HFFc6 (cell line): ENCODE measurements at regions not wholly inside any gene's neighbourhood (a gene's known extent, or its start where the extent isn't known, plus 50 kb on each side); places are given as distances from the start of the nearest gene placed in this dataset.

Experiments used
- DNase-seq: peaks from one replicate; pipeline ENCODE4 v3.0.0-alpha.2; 2018
- H3K27ac Mint-ChIP-seq: 2 replicates; pipeline ENCODE4 v1.8.0; 2020; ENCODE audit warnings: mild to moderate bottlenecking, mixed read lengths
- H3K27me3 Mint-ChIP-seq: 2 replicates; pipeline ENCODE4 v1.8.0; 2021; ENCODE audit warnings: mild to moderate bottlenecking, moderate library complexity, mixed read lengths; ENCODE audit not compliant: insufficient read depth
- H3K36me3 Mint-ChIP-seq: 2 replicates; pipeline ENCODE4 v1.8.0; 2021; ENCODE audit warnings: low read depth, mixed read lengths
- H3K4me1 Mint-ChIP-seq: 2 replicates; pipeline ENCODE4 v1.8.0; 2020; ENCODE audit warnings: low read depth, mixed read lengths
- H3K4me3 Mint-ChIP-seq: 2 replicates; pipeline ENCODE4 v1.8.0; 2020; ENCODE audit warnings: mild to moderate bottlenecking, moderate library complexity, mixed read lengths
- H3K9me3 Mint-ChIP-seq: 2 replicates; pipeline ENCODE4 v1.8.0; 2020; ENCODE audit warnings: mild to moderate bottlenecking, mixed read lengths
- TF ChIP-seq, protein P1 (sequence below): fragments of 200-600 bp; sonication (generic); IDR thresholded peaks from 2 replicates; pipeline ENCODE4 v1.5.0; 2021; ENCODE audit warnings: antibody characterized with exemption, mild to moderate bottlenecking

GRCh38 chr21:15227919-15228318, 163.1 kb upstream of the NRIP1 start:
- Mint-ChIP-seq H3K27me3 (0 out of 2 replicates have a peak, but pooled peaks cover 2% of the 10 kb centered on the region), H3K4me3 (no peak overlapping the region), H3K4me1 (peaks cover 10% of the 10 kb centered on the region), H3K9me3 (no peaks in the 10 kb centered on the region), H3K27ac (no peak overlapping the region), H3K36me3 (no peaks in the 10 kb centered on the region)
- TF ChIP-seq, protein P1, sequence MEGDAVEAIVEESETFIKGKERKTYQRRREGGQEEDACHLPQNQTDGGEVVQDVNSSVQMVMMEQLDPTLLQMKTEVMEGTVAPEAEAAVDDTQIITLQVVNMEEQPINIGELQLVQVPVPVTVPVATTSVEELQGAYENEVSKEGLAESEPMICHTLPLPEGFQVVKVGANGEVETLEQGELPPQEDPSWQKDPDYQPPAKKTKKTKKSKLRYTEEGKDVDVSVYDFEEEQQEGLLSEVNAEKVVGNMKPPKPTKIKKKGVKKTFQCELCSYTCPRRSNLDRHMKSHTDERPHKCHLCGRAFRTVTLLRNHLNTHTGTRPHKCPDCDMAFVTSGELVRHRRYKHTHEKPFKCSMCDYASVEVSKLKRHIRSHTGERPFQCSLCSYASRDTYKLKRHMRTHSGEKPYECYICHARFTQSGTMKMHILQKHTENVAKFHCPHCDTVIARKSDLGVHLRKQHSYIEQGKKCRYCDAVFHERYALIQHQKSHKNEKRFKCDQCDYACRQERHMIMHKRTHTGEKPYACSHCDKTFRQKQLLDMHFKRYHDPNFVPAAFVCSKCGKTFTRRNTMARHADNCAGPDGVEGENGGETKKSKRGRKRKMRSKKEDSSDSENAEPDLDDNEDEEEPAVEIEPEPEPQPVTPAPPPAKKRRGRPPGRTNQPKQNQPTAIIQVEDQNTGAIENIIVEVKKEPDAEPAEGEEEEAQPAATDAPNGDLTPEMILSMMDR = no peak
- DNase-seq = no peak

DNA sequence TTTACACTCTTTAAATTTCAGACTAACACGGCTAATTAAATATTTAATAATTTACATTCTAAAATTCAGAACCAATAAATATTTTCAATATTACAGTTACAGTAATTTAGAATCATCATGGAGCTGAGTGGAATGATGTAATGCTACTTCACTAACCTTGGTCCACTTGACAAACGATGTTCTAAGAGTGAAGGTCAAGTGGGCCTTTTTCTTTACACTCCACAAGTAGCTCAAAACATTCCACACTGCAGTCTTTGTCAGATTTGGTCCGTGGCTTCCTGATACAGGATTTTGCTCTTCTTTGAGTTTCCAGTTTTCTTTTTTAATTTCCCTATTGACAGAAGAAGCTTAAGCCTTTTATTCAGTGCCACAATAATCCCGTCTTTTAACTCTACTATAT, 164.6 kb upstream of the NRIP1 start:
- H3K36me3 Mint-ChIP-seq = no peaks in the 10 kb centered on the region
- no peak overlapping the region for H3K27ac Mint-ChIP-seq
- H3K4me1 Mint-ChIP-seq = peaks cover 5% of the 10 kb centered on the region; the same call in 1 of the 2 replicates
- H3K9me3 Mint-ChIP-seq = no peaks in the 10 kb centered on the region
- H3K4me3 Mint-ChIP-seq = no peak overlapping the region
- DNase-seq = no peak
- TF ChIP-seq, protein P1 = no peak
- peaks cover 3% of the 10 kb centered on the region; the same call in 1 of the 2 replicates for H3K27me3 Mint-ChIP-seq

DNA sequence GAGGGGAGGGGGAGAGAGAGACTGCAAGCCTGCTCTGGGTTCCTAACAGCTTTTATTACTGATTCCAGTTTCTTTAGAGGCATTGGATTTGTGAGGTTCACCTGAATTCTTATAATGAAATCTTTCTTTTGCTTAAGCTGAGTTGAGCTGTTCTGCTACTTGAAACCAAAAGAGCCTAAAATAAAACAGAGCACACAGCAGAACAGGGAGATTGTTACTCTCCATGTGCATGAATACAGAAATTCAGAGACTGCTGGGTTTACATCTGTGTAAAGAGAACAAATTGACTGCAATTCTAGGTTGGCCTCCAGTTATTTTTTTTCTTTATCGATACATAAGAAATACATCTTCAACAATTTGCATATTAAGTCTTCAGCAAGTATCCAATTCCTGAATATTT, 168.8 kb upstream of the NRIP1 start:
- no peaks in the 10 kb centered on the region for H3K36me3 Mint-ChIP-seq
- TF ChIP-seq, protein P1 = no peak
- no peak for DNase-seq
- H3K27me3 Mint-ChIP-seq = peaks cover 3% of the 10 kb centered on the region; the same call in 1 of the 2 replicates
- H3K4me3 Mint-ChIP-seq = no peak overlapping the region
- H3K9me3 Mint-ChIP-seq = no peaks in the 10 kb centered on the region; the same call in 1 of the 2 replicates
- H3K27ac Mint-ChIP-seq = no peak overlapping the region
- H3K4me1 Mint-ChIP-seq = no peaks in the 10 kb centered on the region

- H3K9me3 Mint-ChIP-seq = no peaks in the 10 kb centered on the region; the same call in 1 of the 2 replicates
- no peaks in the 10 kb centered on the region for H3K36me3 Mint-ChIP-seq
- no peak overlapping the region for H3K27ac Mint-ChIP-seq
- DNase-seq = no peak
- no peak overlapping the region for H3K4me3 Mint-ChIP-seq
- TF ChIP-seq, protein P1 = no peak
- H3K27me3 Mint-ChIP-seq = peaks cover 1% of the 10 kb centered on the region; the same call in 1 of the 2 replicates
- no peaks in the 10 kb centered on the region for H3K4me1 Mint-ChIP-seq
Observed at GRCh38 chr21:15236111-15236510, 171.3 kb upstream of the NRIP1 start.

GRCh38 chr21:15240848-15241247, 176.0 kb upstream of the NRIP1 start:
- Mint-ChIP-seq H3K4me1 (peaks cover under 1% of the 10 kb centered on the region; the same call in 1 of the 2 replicates), H3K27me3 (no peaks in the 10 kb centered on the region; the same call in 1 of the 2 replicates), H3K4me3 (no peak overlapping the region), H3K36me3 (no peaks in the 10 kb centered on the region), H3K9me3 (no peaks in the 10 kb centered on the region), H3K27ac (no peak overlapping the region)
- DNase-seq = no peak
- TF ChIP-seq, protein P1 = no peak
